ENCODE measurements at regions not wholly inside any gene's neighbourhood (a gene's known extent, or its start where the extent isn't known, plus 50 kb on each side); places are given as distances from the start of the nearest gene placed in this dataset.
A peak's percentile ranks its signal among the peaks of the same experiment; 100 is the strongest.

- ChIA-PET CTCF (ENCODE audit: partially characterized antibody) (interaction anchor here (2.0 kb wide), 1 partner anchor 9 kb away, joined by 4 read pairs; no protein-coding TSS in a partner anchor), POLR2A (ENCODE audit: partially characterized antibody) (no interaction called here)
- no peak overlapping the region for H3K9ac ChIP-seq (replicated peaks in 1 of 4; ENCODE audit: extremely low read depth in 1 of 4, low read depth in 3 of 4, low read length in 3 of 4)
- no peaks in the 10 kb centered on the region for H3K79me1 ChIP-seq (ENCODE audit: low read depth, low read length)
- H3K79me2 ChIP-seq (ENCODE audit: control insufficient read depth in 1 of 2, insufficient read depth in 2 of 2, low read length in 2 of 2) = no peaks in the 10 kb centered on the region
- H4K5ac ChIP-seq (ENCODE audit: insufficient read length, low read depth, low read length) = no peak overlapping the region
- H2AK5ac ChIP-seq (ENCODE audit: low read depth, low read length) = no peak overlapping the region
- H2BK20ac ChIP-seq (ENCODE audit: low read length) = no peak overlapping the region
- H3K4me3 ChIP-seq (ENCODE audit: extremely low read depth in 1 of 4, insufficient read depth in 2 of 4, low read depth in 3 of 4, low read length in 4 of 4) = no peak overlapping the region
- 71% methylated on average over 7 of the region's 7 CpGs; no CpG with 5 or more reads in 1 of the 2 experiments for WGBS, 2 experiments (ENCODE audit: extremely low coverage in 1 of 2, insufficient coverage in 1 of 2, insufficient read length in 1 of 2, insufficient replicate concordance in 2 of 2, low coverage in 1 of 2, low lambda C conversion rate in 2 of 2, missing lambda C conversion rate in 1 of 2)
- H3K36me3 ChIP-seq (ENCODE audit: control insufficient read depth in 2 of 4, insufficient read depth in 4 of 4, low read length in 3 of 4) = no peaks in the 10 kb centered on the region
- peaks cover 0 to 4% (median 2%) of the 10 kb centered on the region in 4 experiments; a peak in 2 of 7 replicates for H3K4me1 ChIP-seq (replicated peaks in 1 of 4; ENCODE audit: control insufficient read depth in 3 of 4, insufficient read depth in 4 of 4, low read length in 3 of 4)
- no peaks in the 10 kb centered on the region for H4K20me1 ChIP-seq (replicated peaks in 1 of 2; ENCODE audit: control insufficient read depth in 1 of 2, insufficient read depth in 2 of 2, low read length in 2 of 2)
- H2BK12ac ChIP-seq (ENCODE audit: low read depth, low read length) = no peak overlapping the region
- H3K14ac ChIP-seq (ENCODE audit: insufficient read length) = no peak overlapping the region
- FAIRE-seq (no peak), DNase-seq (ENCODE audit: low read depth in 1 of 2, low spot score in 2 of 2) (no peak)
- H2BK5ac ChIP-seq (ENCODE audit: low read depth, low read length) = no peak overlapping the region
- no peak overlapping the region for H3K4me2 ChIP-seq (ENCODE audit: insufficient read depth in 1 of 2, low read depth in 2 of 2, low read length in 2 of 2)
- H3K18ac ChIP-seq (ENCODE audit: extremely low read depth, low read length) = no peak overlapping the region
- peak overlapping the region; percentile 28; the same call in 1 of the 2 replicates for H2AFZ ChIP-seq (ENCODE audit: low read length)
- no peaks in the 10 kb centered on the region for H3K27me3 ChIP-seq (replicated peaks in 1 of 4; ENCODE audit: control insufficient read depth in 3 of 4, extremely low read depth in 1 of 4, insufficient read depth in 3 of 4, low read length in 3 of 4)
- TF ChIP-seq ZNF274 (IDR thresholded peaks at IDR 0.05; ENCODE audit: borderline replicate concordance, extremely low read depth, low read length) (no peak), RNF2 (IDR thresholded peaks at IDR 0.05; ENCODE audit: borderline replicate concordance, low read depth, low read length, missing control alignments, poor library complexity, severe bottlenecking) (no peak), JUN (IDR thresholded peaks at IDR 0.05; ENCODE audit: low read depth, low read length) (no peak), MAFK (IDR thresholded peaks at IDR 0.05; ENCODE audit: low read depth, low read length) (no peak), TCF12 (IDR thresholded peaks at IDR 0.05; ENCODE audit: low read depth, low read length) (no peak), POU5F1 (IDR thresholded peaks at IDR 0.05; ENCODE audit: low read depth, low read length) (no peak), SIX5 (IDR thresholded peaks at IDR 0.05; ENCODE audit: low read depth, low read length) (no peak), CTBP2 (IDR thresholded peaks at IDR 0.05; ENCODE audit: borderline replicate concordance, insufficient read depth, insufficient read length, low read length) (no peak), CHD2 (IDR thresholded peaks at IDR 0.05; ENCODE audit: low read length) (no peak), EGR1 (IDR thresholded peaks at IDR 0.05; ENCODE audit: borderline replicate concordance, low read depth, low read length) (no peak), BRCA1 (IDR thresholded peaks at IDR 0.05; ENCODE audit: low read depth, low read length) (no peak), RAD21 (IDR thresholded peaks at IDR 0.05 in 1 of 2, conservative IDR thresholded peaks at IDR 0.05 in 1 of 2; ENCODE audit: low read depth in 2 of 2, low read length in 2 of 2) (no peak)
- no peak overlapping the region for H2BK15ac ChIP-seq (ENCODE audit: low read length)
- H3K23ac ChIP-seq (ENCODE audit: insufficient read length) = no peak overlapping the region
- no peaks in the 10 kb centered on the region for H3K23me2 ChIP-seq (ENCODE audit: low read depth, low read length)
- no peak overlapping the region for H3K4ac ChIP-seq (replicated peaks; ENCODE audit: insufficient read length, low read depth, low read length)
- H4K8ac ChIP-seq (ENCODE audit: extremely low read depth, insufficient read depth, low read length) = no peak overlapping the region
- H3K9me3 ChIP-seq (ENCODE audit: insufficient read depth in 2 of 2, low read depth in 1 of 2, low read length in 1 of 2) = no peaks in the 10 kb centered on the region
- H3K56ac ChIP-seq (replicated peaks; ENCODE audit: insufficient read length, low read depth, low read length) = no peak overlapping the region
- H4K91ac ChIP-seq (replicated peaks; ENCODE audit: insufficient read length, low read length) = no peak overlapping the region
- no peak overlapping the region for H3K27ac ChIP-seq (ENCODE audit: low read depth, low read length)
- no peak overlapping the region for H2BK120ac ChIP-seq (replicated peaks; ENCODE audit: low read depth, low read length)
Measured at GRCh38 chr7:81173766-81174281, 255.0 kb upstream of the SEMA3C start.
